SK-N-SH treated with all-trans-retinoic acid at 6 μM for 48 hours (cell line): ENCODE measurements at regions not wholly inside any gene's neighbourhood (a gene's known extent, or its start where the extent isn't known, plus 50 kb on each side); places are given as distances from the start of the nearest gene placed in this dataset.

ENCODE experiments used
- ATAC-seq: fragments of 200-7000 bp; cut with Tn5 transposase; 3 replicates; pipeline ENCODE4 v1.9.1; 2020; ENCODE audit warnings: mild to moderate bottlenecking, moderate library complexity
- ARNTL ChIP-seq: fragments of 450-650 bp; formaldehyde crosslinking; IDR thresholded peaks from 2 replicates; pipeline ENCODE4 v1.5.0; 2020; ENCODE audit warnings: low read depth, mild to moderate bottlenecking, moderate library complexity, borderline replicate concordance
- BACH2 ChIP-seq: fragments of 250-450 bp; sonication (Bioruptor Pico); IDR thresholded peaks from 2 replicates; pipeline ENCODE4 v1.9.0; 2021; ENCODE audit warnings: mild to moderate bottlenecking, borderline replicate concordance
- CREB5 ChIP-seq: fragments of 250-450 bp; sonication (Bioruptor Pico); IDR thresholded peaks from 2 replicates; pipeline ENCODE4 v1.5.1; 2020; ENCODE audit warnings: low read depth, mild to moderate bottlenecking, moderate library complexity
- CSDC2 ChIP-seq: fragments of 250-450 bp; sonication (Bioruptor Pico); IDR thresholded peaks from 2 replicates; pipeline ENCODE4 v1.5.0; 2020; ENCODE audit warnings: mild to moderate bottlenecking, moderate library complexity
- CSRNP3 ChIP-seq: fragments of 250-450 bp; sonication (Bioruptor Pico); IDR thresholded peaks from 2 replicates; pipeline ENCODE4 v1.5.1; 2021; ENCODE audit warnings: mild to moderate bottlenecking, moderate library complexity
- ESRRG ChIP-seq: fragments of 250-450 bp; sonication (Bioruptor Pico); IDR thresholded peaks from 2 replicates; pipeline ENCODE4 v1.6.1; 2021; ENCODE audit warnings: mild to moderate bottlenecking
- GLIS3 ChIP-seq: fragments of 250-450 bp; sonication (Bioruptor Pico); IDR thresholded peaks from 2 replicates; pipeline ENCODE4 v1.5.0; 2020; ENCODE audit warnings: mild to moderate bottlenecking, moderate library complexity
- ISL1 ChIP-seq: fragments of 250-450 bp; sonication (Bioruptor Pico); IDR thresholded peaks from 2 replicates; pipeline ENCODE4 v2.1.2; 2022; ENCODE audit warnings: mild to moderate bottlenecking, moderate library complexity
- OSR1 ChIP-seq: fragments of 250-450 bp; sonication (Bioruptor Pico); IDR thresholded peaks from 2 replicates; pipeline ENCODE4 v1.8.0; 2022; ENCODE audit warnings: moderate library complexity, mild to moderate bottlenecking, inconsistent platforms
- PATZ1 ChIP-seq: fragments of 250-450 bp; sonication (Bioruptor Pico); IDR thresholded peaks from 2 replicates; pipeline ENCODE4 v1.8.0; 2020; ENCODE audit warnings: mild to moderate bottlenecking, moderate library complexity, borderline replicate concordance
- POU6F1 ChIP-seq: fragments of 250-450 bp; sonication (Bioruptor Pico); IDR thresholded peaks from 2 replicates; pipeline ENCODE4 v1.8.0; 2021; ENCODE audit warnings: low read depth, mild to moderate bottlenecking, moderate library complexity, borderline replicate concordance
- PPARA ChIP-seq: fragments of 250-450 bp; sonication (Bioruptor Pico); IDR thresholded peaks from 2 replicates; pipeline ENCODE4 v1.5.0; 2020; ENCODE audit warnings: mild to moderate bottlenecking, borderline replicate concordance
- RARB ChIP-seq: fragments of 250-450 bp; sonication (Bioruptor Pico); IDR thresholded peaks from 2 replicates; pipeline ENCODE4 v1.8.0; 2021; ENCODE audit warnings: mild to moderate bottlenecking, moderate library complexity
- SNAI2 ChIP-seq: fragments of 250-450 bp; sonication (Bioruptor Pico); IDR thresholded peaks from 2 replicates; pipeline ENCODE4 v1.5.0; 2020; ENCODE audit warnings: mild to moderate bottlenecking, moderate library complexity
- TCF4 ChIP-seq: fragments of 250-450 bp; sonication (Bioruptor Pico); IDR thresholded peaks from 2 replicates; pipeline ENCODE4 v1.8.0; 2021; ENCODE audit warnings: mild to moderate bottlenecking, moderate library complexity, borderline replicate concordance
- TSHZ2 ChIP-seq: fragments of 250-450 bp; sonication (Bioruptor Pico); IDR thresholded peaks from 2 replicates; pipeline ENCODE4 v1.5.0; 2020; ENCODE audit warnings: mild to moderate bottlenecking, moderate library complexity
- ZC3H10 ChIP-seq: fragments of 250-450 bp; sonication (Bioruptor Pico); IDR thresholded peaks from 2 replicates; pipeline ENCODE4 v1.5.1; 2021; ENCODE audit warnings: mild to moderate bottlenecking, moderate library complexity
- ZFP30 ChIP-seq: fragments of 450-650 bp; formaldehyde crosslinking; IDR thresholded peaks from 2 replicates; pipeline ENCODE4 v1.5.0; 2022; ENCODE audit warnings: mild to moderate bottlenecking, moderate library complexity
- ZNF565 ChIP-seq: fragments of 450-650 bp; formaldehyde crosslinking; conservative IDR thresholded peaks from 2 replicates; pipeline ENCODE4 v1.5.0; 2020; ENCODE audit warnings: low read depth, mild to moderate bottlenecking, moderate library complexity
- ZNF70 ChIP-seq: fragments of 450-650 bp; formaldehyde crosslinking; IDR thresholded peaks from 2 replicates; pipeline ENCODE4 v1.5.0; 2020; ENCODE audit warnings: mild to moderate bottlenecking, moderate library complexity
- ZNF8 ChIP-seq: fragments of 450-650 bp; formaldehyde crosslinking; IDR thresholded peaks from 2 replicates; pipeline ENCODE4 v1.5.0; 2020; ENCODE audit warnings: mild to moderate bottlenecking, moderate library complexity

- TF ChIP-seq ESRRG (CRISPR knock-in tag) (no peak), ARNTL (CRISPR knock-in tag) (no peak)
These were observed 692.7 kb downstream of the UQCRFS1 start (continued) for GRCh38 chr19:28519952-28520861.

- TF ChIP-seq GLIS3 (CRISPR knock-in tag) (no peak), ZC3H10 (no peak), ZNF8 (no peak)
- ATAC-seq, result no peak
These were observed 693.7 kb downstream of the UQCRFS1 start for GRCh38 chr19:28519218-28519779.

- no peak for ATAC-seq
- no peak for TF ChIP-seq GLIS3 (CRISPR knock-in tag)
- TF ChIP-seq ESRRG (CRISPR knock-in tag), result no peak
- TF ChIP-seq ZNF8, result no peak
- no peak for TF ChIP-seq ZFP30
- TF ChIP-seq TSHZ2 (CRISPR knock-in tag), result no peak
- TF ChIP-seq CREB5 (CRISPR knock-in tag), result no peak
- no peak for TF ChIP-seq ZNF565 (CRISPR knock-in tag)
- TF ChIP-seq ZNF70, result no peak
- TF ChIP-seq RARB, result no peak
- TF ChIP-seq TCF4 (CRISPR knock-in tag), result no peak
- TF ChIP-seq PATZ1 (CRISPR knock-in tag), result no peak
- no peak for TF ChIP-seq OSR1 (CRISPR knock-in tag)
- TF ChIP-seq POU6F1 (CRISPR knock-in tag), result no peak
- TF ChIP-seq SNAI2 (CRISPR knock-in tag), result no peak
- TF ChIP-seq CSRNP3, result no peak
- TF ChIP-seq BACH2 (CRISPR knock-in tag), result no peak
- TF ChIP-seq, all 23 proteins: peak for 0
These were observed 696.5 kb downstream of the UQCRFS1 start for GRCh38 chr19:28516415-28516872.

GRCh38 chr19:28514166-28514565 is 698.8 kb downstream of the UQCRFS1 start:
- ATAC-seq, result no peak
- no peak for TF ChIP-seq CSDC2 (CRISPR knock-in tag)
- no peak for TF ChIP-seq ZC3H10
- no peak for TF ChIP-seq CSRNP3
- TF ChIP-seq ISL1 (CRISPR knock-in tag), result no peak
- no peak for TF ChIP-seq TCF4 (CRISPR knock-in tag)
- TF ChIP-seq ARNTL (CRISPR knock-in tag), result no peak
- TF ChIP-seq PATZ1 (CRISPR knock-in tag), result no peak
- TF ChIP-seq ZNF70, result no peak
- TF ChIP-seq ESRRG (CRISPR knock-in tag), result no peak
- TF ChIP-seq PPARA (CRISPR knock-in tag), result no peak
